ENCODE measurements at regions not wholly inside any gene's neighbourhood (a gene's known extent, or its start where the extent isn't known, plus 50 kb on each side); places are given as distances from the start of the nearest gene placed in this dataset.

DNA sequence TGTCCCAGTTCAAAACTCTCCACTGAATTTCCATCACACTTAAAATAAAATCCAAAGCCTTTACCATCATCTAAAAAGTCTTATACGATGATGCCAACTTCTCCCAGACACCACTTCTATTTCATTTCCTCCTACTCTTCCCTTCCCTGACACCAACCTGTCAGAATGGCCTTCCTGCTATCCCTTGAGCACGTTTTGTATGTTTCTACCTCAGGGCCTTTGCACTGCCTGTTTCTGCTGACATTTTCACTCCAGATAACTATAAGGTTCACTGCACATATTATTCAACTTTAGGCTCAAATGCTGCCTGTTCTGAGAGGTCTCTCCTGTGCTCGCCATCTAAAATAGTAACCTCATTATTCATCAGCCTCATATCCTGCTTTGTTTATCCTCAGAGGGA, 269.6 kb downstream of the HTR7 start:
- TF ChIP-seq, protein P1, sequence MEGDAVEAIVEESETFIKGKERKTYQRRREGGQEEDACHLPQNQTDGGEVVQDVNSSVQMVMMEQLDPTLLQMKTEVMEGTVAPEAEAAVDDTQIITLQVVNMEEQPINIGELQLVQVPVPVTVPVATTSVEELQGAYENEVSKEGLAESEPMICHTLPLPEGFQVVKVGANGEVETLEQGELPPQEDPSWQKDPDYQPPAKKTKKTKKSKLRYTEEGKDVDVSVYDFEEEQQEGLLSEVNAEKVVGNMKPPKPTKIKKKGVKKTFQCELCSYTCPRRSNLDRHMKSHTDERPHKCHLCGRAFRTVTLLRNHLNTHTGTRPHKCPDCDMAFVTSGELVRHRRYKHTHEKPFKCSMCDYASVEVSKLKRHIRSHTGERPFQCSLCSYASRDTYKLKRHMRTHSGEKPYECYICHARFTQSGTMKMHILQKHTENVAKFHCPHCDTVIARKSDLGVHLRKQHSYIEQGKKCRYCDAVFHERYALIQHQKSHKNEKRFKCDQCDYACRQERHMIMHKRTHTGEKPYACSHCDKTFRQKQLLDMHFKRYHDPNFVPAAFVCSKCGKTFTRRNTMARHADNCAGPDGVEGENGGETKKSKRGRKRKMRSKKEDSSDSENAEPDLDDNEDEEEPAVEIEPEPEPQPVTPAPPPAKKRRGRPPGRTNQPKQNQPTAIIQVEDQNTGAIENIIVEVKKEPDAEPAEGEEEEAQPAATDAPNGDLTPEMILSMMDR (IDR thresholded peaks at IDR 0.05) = no peak
- TF ChIP-seq POLR2A (IDR thresholded peaks at IDR 0.05) = no peak

Data from body of pancreas (tissue), 4 donors.